GM10266 (cell line): ENCODE measurements at regions not wholly inside any gene's neighbourhood (a gene's known extent, or its start where the extent isn't known, plus 50 kb on each side); places are given as distances from the start of the nearest gene placed in this dataset.

ENCODE experiments used
- DNase-seq: peaks from one replicate; pipeline ENCODE4 v3.0.0; 2012; ENCODE audit errors: extremely low spot score
- CTCF ChIP-seq: IDR thresholded peaks from 2 replicates; pipeline ENCODE4 v1.5.1; 2012; ENCODE audit warnings: mild to moderate bottlenecking, low read depth; ENCODE audit not compliant: control insufficient read depth, insufficient read depth; ENCODE audit errors: missing control alignments

DNA sequence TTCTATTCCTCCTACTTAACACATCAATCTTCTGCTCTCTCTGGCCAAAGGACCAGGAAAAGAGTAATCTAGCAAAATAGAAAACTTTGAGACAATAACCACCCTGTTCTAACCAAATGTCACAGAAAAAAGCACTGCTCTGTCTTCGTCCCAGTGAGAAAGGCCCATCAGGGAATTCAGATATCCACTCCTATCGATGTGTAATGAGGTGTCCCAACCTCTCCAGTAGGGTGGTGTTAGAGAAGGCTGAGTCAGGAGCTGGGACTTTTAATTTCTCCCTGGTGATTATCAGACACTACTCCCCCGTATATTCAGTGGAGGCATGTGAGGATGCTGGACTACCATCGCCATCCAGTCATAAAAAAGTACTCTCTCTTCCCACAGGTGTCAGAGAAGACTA is 130.3 kb downstream of the TMTC3 start:
- DNase-seq = no peak
- no peak for TF ChIP-seq CTCF

GRCh38 chr12:88273450-88273849 is 131.3 kb downstream of the TMTC3 start:
- DNase-seq = no peak
- TF ChIP-seq CTCF = no peak

DNA sequence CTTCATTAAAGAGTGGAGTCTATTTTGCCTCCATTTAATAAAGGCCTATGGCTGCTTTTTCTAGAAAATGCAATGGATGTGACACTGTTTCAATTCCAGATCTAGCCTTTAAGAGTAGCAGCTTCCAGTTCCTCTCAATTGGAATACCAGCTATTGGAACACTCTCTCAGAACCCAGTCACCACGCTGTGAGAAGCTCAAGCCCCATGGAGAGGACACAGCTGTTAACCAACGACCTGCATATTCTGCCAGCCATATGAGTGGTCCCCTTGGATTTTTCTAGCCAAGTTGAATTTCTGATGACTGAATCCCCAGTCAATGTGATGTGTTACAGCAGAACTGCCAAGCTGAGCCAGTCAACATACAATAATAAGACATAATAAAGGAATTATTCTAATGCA is 131.8 kb downstream of the TMTC3 start:
- no peak for DNase-seq
- TF ChIP-seq CTCF = no peak

DNA sequence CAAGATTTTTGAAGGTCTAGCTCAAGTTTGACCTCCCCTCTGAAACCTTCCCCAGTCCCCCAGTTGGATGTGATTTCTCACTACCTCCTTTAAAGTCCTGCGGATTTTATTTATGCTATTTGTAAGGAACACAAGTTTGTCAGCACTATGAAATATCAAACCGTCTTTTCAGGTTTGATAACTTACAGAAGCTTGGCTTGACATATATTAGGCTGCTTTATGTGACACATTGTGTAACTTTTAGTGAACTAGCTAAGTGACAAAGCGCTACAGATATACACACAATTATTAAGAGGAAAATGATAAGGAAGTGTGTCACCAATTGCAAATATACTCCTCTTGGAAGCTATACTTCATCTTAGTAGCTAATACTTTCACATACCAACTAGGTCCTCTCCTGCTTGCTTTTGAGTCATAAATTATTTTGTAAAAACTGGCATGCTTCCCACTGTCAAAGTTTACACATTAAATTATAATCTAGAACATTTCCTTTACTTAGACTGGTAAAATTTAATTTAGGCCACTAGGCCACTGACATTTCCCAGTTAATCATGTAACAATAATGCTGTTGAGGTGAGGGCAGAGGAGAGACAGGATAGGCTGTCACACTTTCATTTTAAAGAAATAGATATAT is 149.5 kb downstream of the TMTC3 start:
- no peak for DNase-seq
- no peak for TF ChIP-seq CTCF

- no peak for DNase-seq
- no peak for TF ChIP-seq CTCF
These were observed 156.0 kb downstream of the TMTC3 start for GRCh38 chr12:88298014-88298682.

DNA sequence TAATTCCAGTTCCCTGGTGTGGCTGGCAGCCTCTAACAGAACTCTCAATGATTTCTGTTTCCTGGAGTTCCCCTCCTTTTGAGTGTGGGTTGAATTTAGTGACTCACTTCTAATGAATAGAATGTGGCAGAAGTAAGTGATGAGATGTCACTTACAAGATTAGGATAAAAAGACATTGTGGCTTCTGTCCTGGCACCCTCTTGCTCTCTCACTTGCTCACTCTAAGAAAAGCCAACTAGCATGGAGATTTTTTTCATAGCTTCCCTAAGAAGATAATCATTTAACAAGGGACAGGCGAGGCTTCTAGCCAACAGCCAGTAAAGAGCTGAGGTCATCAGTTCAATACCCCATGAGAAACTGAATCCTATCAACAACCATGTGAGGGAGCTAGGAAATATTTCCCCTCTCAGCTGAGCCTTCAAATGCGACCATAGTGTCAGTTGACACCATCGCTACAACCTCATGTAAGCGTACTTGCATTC is 156.7 kb downstream of the TMTC3 start:
- DNase-seq = peak; percentile 2
- TF ChIP-seq CTCF = no peak

GRCh38 chr12:88299567-88300101 is 157.5 kb downstream of the TMTC3 start:
- peak; percentile 44 for DNase-seq

More at GRCh38 chr12:88299567-88300101, 157.5 kb downstream of the TMTC3 start:
- no peak for TF ChIP-seq CTCF
